GM23338 (cell line): ENCODE measurements at regions not wholly inside any gene's neighbourhood (a gene's known extent, or its start where the extent isn't known, plus 50 kb on each side); places are given as distances from the start of the nearest gene placed in this dataset.

ENCODE experiments used
- ATAC-seq: fragments of 200-7000 bp; cut with Tn5 transposase; 3 replicates; pipeline ENCODE4 v1.9.1; 2020
- DNase-seq: peaks from one replicate; pipeline ENCODE4 v3.0.0-alpha.2; 2015; ENCODE audit warnings: low spot score
- H2AFZ ChIP-seq: fragments of 200-600 bp; sonication (generic); 2 replicates; pipeline ENCODE4 v1.8.0; 2016; ENCODE audit warnings: antibody characterized with exemption, mild to moderate bottlenecking, moderate library complexity
- H3F3A ChIP-seq: fragments of 200-600 bp; sonication (generic); replicated peaks from 2 replicates; pipeline ENCODE4 v1.8.0; 2017; ENCODE audit warnings: antibody characterized with exemption, mixed run types, low read depth
- H3K27ac ChIP-seq: fragments of 200-600 bp; sonication (generic); 2 replicates; pipeline ENCODE4 v1.6.1; 2016; ENCODE audit warnings: low read depth
- H3K27me3 ChIP-seq: fragments of 200-600 bp; sonication (generic); 2 replicates; pipeline ENCODE4 v1.8.0; 2016; ENCODE audit warnings: mild to moderate bottlenecking, mixed run types, moderate library complexity; ENCODE audit not compliant: insufficient read depth
- H3K36me3 ChIP-seq: fragments of 200-600 bp; sonication (generic); 2 replicates; pipeline ENCODE4 v1.8.0; 2016; ENCODE audit warnings: mild to moderate bottlenecking; ENCODE audit not compliant: insufficient read depth
- H3K4me1 ChIP-seq: fragments of 200-600 bp; sonication (generic); 2 replicates; pipeline ENCODE4 v1.8.0; 2016; ENCODE audit warnings: mild to moderate bottlenecking, moderate library complexity; ENCODE audit not compliant: insufficient read depth
- H3K4me2 ChIP-seq: fragments of 200-600 bp; sonication (generic); 2 replicates; pipeline ENCODE4 v1.7.1; 2017; ENCODE audit warnings: mixed run types
- H3K4me3 ChIP-seq: fragments of 200-600 bp; sonication (generic); 2 replicates; pipeline ENCODE4 v1.6.1; 2016; ENCODE audit warnings: mixed run types
- H3K79me2 ChIP-seq: fragments of 200-600 bp; sonication (generic); replicated peaks from 2 replicates; pipeline ENCODE4 v1.8.0; 2017; ENCODE audit warnings: mild to moderate bottlenecking; ENCODE audit not compliant: insufficient read depth
- H3K9me2 ChIP-seq: fragments of 200-600 bp; sonication (generic); 2 replicates; pipeline ENCODE4 v1.8.0; 2017; ENCODE audit not compliant: insufficient read depth
- H4K20me1 ChIP-seq: fragments of 200-600 bp; sonication (generic); replicated peaks from 2 replicates; pipeline ENCODE4 v1.8.0; 2017; ENCODE audit warnings: mild to moderate bottlenecking; ENCODE audit not compliant: insufficient read depth
- H3K27ac Mint-ChIP-seq: 2 replicates; pipeline ENCODE4 v1.8.0; 2020; ENCODE audit warnings: inconsistent platforms, mild to moderate bottlenecking, moderate library complexity, mixed read lengths
- H3K27me3 Mint-ChIP-seq: 3 replicates; pipeline ENCODE4 v1.8.0; 2022; ENCODE audit warnings: low read depth, mild to moderate bottlenecking, moderate library complexity, mixed read lengths, inconsistent platforms; ENCODE audit not compliant: insufficient read depth, poor library complexity
- H3K36me3 Mint-ChIP-seq: 3 replicates; pipeline ENCODE4 v1.8.0; 2021; ENCODE audit warnings: low read depth, mild to moderate bottlenecking, inconsistent platforms, moderate library complexity, mixed read lengths
- H3K4me1 Mint-ChIP-seq: 3 replicates; pipeline ENCODE4 v1.8.0; 2020; ENCODE audit warnings: mild to moderate bottlenecking, inconsistent platforms, mixed read lengths
- H3K4me3 Mint-ChIP-seq: 3 replicates; pipeline ENCODE4 v1.8.0; 2021; ENCODE audit warnings: moderate library complexity, mild to moderate bottlenecking, inconsistent platforms, mixed read lengths
- H3K9me3 Mint-ChIP-seq: 3 replicates; pipeline ENCODE4 v1.8.0; 2020; ENCODE audit warnings: moderate library complexity, mild to moderate bottlenecking, inconsistent platforms, mixed read lengths
- CREB1 ChIP-seq: fragments of 250-450 bp; sonication (Bioruptor Pico); IDR thresholded peaks from 2 replicates; pipeline ENCODE4 v1.5.0; 2020; ENCODE audit warnings: low read depth, mild to moderate bottlenecking, moderate library complexity
- CTCF ChIP-seq, 2 experiments: fragments of 200-600 bp in 1 of 2; sonication (generic) in 1 of 2; conservative IDR thresholded peaks; 2 replicates each; pipeline versions ENCODE4 v1.5.1 to v1.6.1; 2016 to 2017; ENCODE audit warnings: antibody characterized with exemption in 2 of 2, low read depth in 2 of 2, mild to moderate bottlenecking in 2 of 2, moderate library complexity in 1 of 2
- ETS1 ChIP-seq: IDR thresholded peaks from 2 replicates; pipeline ENCODE4 v1.6.1; 2016; ENCODE audit warnings: antibody characterized with exemption
- EZH2phosphoT487 ChIP-seq: fragments of 200-600 bp; sonication (generic); IDR thresholded peaks from one replicate; pipeline ENCODE4 v1.8.1; 2018; ENCODE audit warnings: antibody characterized with exemption; ENCODE audit not compliant: unreplicated experiment
- JUNB ChIP-seq: IDR thresholded peaks from one replicate; pipeline ENCODE4 v1.6.1; 2016; ENCODE audit warnings: antibody characterized with exemption; ENCODE audit not compliant: unreplicated experiment
- REST ChIP-seq: IDR thresholded peaks from one replicate; pipeline ENCODE4 v1.6.1; 2018; ENCODE audit warnings: antibody characterized with exemption; ENCODE audit not compliant: unreplicated experiment
- STAT1 ChIP-seq: IDR thresholded peaks from one replicate; pipeline ENCODE4 v1.6.1; 2016; ENCODE audit warnings: antibody characterized with exemption; ENCODE audit not compliant: unreplicated experiment
- ZNF114 ChIP-seq: fragments of 250-450 bp; sonication (Bioruptor Pico); IDR thresholded peaks from 2 replicates; pipeline ENCODE4 v1.5.0; 2020; ENCODE audit warnings: mild to moderate bottlenecking, moderate library complexity
- ZNF331 ChIP-seq: fragments of 250-450 bp; sonication (Bioruptor Pico); IDR thresholded peaks from 2 replicates; pipeline ENCODE4 v1.5.0; 2020; ENCODE audit warnings: low read depth, mild to moderate bottlenecking, moderate library complexity

- no peak for TF ChIP-seq REST
Observed at GRCh38 chr13:107331359-107331758, 763.4 kb upstream of the ARGLU1 start (continued).

GRCh38 chr13:107330484-107330883, 762.5 kb upstream of the ARGLU1 start:
- H4K20me1 ChIP-seq = no peaks in the 10 kb centered on the region
- no peaks in the 10 kb centered on the region for H3K4me1 ChIP-seq
- ATAC-seq = no peak
- Mint-ChIP-seq H3K36me3 (no peaks in the 10 kb centered on the region), H3K4me3 (no peak overlapping the region), H3K9me3 (no peaks in the 10 kb centered on the region), H3K27me3 (peaks cover 2% of the 10 kb centered on the region), H3K4me1 (no peaks in the 10 kb centered on the region), H3K27ac (no peak overlapping the region)
- no peak overlapping the region for H3K27ac ChIP-seq
- no peaks in the 10 kb centered on the region for H3K36me3 ChIP-seq
- H3K4me2 ChIP-seq = no peak overlapping the region
- no peaks in the 10 kb centered on the region for H3F3A ChIP-seq
- H2AFZ ChIP-seq = no peak overlapping the region
- H3K79me2 ChIP-seq = no peaks in the 10 kb centered on the region
- DNase-seq = no peak
- H3K4me3 ChIP-seq = no peak overlapping the region
- TF ChIP-seq CREB1 (no peak), JUNB (no peak), ZNF331 (CRISPR knock-in tag) (no peak), STAT1 (no peak), CTCF (conservative IDR thresholded peaks at IDR 0.05; ENCODE audit: low read depth in 2 of 2) (no peak)
- H3K9me2 ChIP-seq = peaks cover 3% of the 10 kb centered on the region; the same call in 1 of the 2 replicates
- H3K27me3 ChIP-seq = no peaks in the 10 kb centered on the region

- no peak overlapping the region for H3K4me2 ChIP-seq
- no peak for ATAC-seq
- H3K4me3 ChIP-seq = no peak overlapping the region
- no peak overlapping the region for H3K27ac ChIP-seq
- DNase-seq = no peak
- H3K9me2 ChIP-seq = peaks cover 3% of the 10 kb centered on the region; the same call in 1 of the 2 replicates
- H3F3A ChIP-seq = no peaks in the 10 kb centered on the region
- no peaks in the 10 kb centered on the region for H3K27me3 ChIP-seq
- no peaks in the 10 kb centered on the region for H3K9me3 Mint-ChIP-seq
- no peak overlapping the region for H3K27ac Mint-ChIP-seq
- H3K4me1 Mint-ChIP-seq = no peaks in the 10 kb centered on the region
- no peaks in the 10 kb centered on the region for H3K4me1 ChIP-seq
- no peaks in the 10 kb centered on the region for H3K36me3 Mint-ChIP-seq
- H3K27me3 Mint-ChIP-seq = peaks cover 2% of the 10 kb centered on the region
- H2AFZ ChIP-seq = no peak overlapping the region
- no peak overlapping the region for H3K4me3 Mint-ChIP-seq
- no peaks in the 10 kb centered on the region for H3K36me3 ChIP-seq
- H4K20me1 ChIP-seq = no peaks in the 10 kb centered on the region
- TF ChIP-seq ETS1 (no peak), JUNB (no peak), CTCF (conservative IDR thresholded peaks at IDR 0.05; ENCODE audit: low read depth in 2 of 2) (no peak), EZH2phosphoT487 (no peak), ZNF114 (CRISPR knock-in tag) (no peak)
- H3K79me2 ChIP-seq = no peaks in the 10 kb centered on the region
Observed at GRCh38 chr13:107329991-107330390, 762.1 kb upstream of the ARGLU1 start.
